ENCODE measurements at regions not wholly inside any gene's neighbourhood (a gene's known extent, or its start where the extent isn't known, plus 50 kb on each side); places are given as distances from the start of the nearest gene placed in this dataset.
"Not testable (repeated sequence)": the region's sequence is repeated elsewhere in the genome, so short reads cannot be mapped to it uniquely, and the experiment has no call there.

DNA sequence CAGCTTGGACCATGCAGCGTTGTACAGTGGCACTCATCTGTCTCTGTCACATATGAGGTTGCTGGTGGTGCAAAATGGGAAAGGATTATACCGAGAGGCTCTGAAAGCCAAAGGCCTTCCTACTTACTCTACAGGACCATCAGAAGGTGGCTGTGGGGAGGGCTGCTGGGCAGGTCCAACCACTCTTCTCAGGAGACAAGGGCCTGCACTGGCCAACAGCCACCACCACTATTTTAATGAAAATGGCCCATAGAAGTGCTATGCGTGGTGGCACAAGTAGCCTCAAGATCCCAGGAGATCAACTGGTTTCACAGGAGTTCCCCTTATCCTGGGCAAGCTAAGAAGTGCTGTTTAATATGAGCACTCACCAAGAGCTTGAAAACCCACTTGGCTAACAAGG is 52.3 kb downstream of the MRPL57 start:
- DNase-seq (ENCODE audit: low read depth), result no peak

- no peak for DNase-seq (ENCODE audit: low read depth)
These were observed 53.0 kb downstream of the MRPL57 start for GRCh38 chr13:21229241-21230024.

GRCh38 chr13:21230516-21230915 is 54.1 kb downstream of the MRPL57 start:
- DNase-seq (ENCODE audit: low read depth), result no peak

DNA sequence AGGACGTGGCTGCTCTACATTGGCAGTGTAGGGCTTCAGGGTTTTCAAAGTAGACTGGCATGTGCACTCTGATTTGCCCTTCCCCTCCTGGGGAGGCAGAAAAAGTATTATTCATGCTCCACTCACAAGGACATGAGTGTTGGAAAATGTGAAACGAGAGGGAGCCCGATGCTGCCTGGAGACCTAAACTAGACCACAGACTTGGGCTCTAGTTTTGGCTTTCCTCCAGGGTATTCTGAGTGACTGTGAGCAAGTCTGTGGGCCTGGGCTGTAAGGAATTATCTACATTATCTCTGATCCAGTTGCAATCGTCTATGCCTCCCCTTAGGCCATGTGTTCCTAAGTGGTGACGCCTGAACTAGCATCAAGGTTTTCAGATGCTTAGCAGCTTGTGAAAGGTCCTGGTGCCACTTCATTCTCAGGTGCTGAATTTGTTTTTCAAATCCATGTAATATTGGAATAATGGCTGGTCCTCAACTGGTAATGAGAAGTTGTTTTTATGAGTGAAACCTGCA is 55.0 kb downstream of the MRPL57 start:
- DNase-seq (ENCODE audit: low read depth), result no peak

DNA sequence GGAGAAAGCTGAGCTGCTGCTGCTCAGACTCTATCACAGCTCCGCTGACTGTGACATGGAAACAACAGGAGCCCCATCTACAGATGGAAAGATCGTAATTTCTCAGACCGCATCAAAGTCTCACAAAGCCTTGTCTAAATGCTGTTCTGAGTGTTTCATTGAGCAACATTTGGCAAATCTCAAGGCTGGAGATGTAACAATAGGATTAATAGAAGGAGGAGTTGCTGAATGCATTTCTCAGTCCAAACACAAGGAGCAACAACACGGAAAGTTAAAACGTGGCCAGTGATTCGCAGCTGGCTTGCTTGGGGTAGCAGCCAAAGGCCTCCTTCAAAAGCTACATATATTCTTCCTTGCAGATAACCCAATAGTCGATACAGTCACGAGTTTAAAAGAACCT is 55.7 kb downstream of the MRPL57 start:
- DNase-seq (ENCODE audit: low read depth), result no peak

DNA sequence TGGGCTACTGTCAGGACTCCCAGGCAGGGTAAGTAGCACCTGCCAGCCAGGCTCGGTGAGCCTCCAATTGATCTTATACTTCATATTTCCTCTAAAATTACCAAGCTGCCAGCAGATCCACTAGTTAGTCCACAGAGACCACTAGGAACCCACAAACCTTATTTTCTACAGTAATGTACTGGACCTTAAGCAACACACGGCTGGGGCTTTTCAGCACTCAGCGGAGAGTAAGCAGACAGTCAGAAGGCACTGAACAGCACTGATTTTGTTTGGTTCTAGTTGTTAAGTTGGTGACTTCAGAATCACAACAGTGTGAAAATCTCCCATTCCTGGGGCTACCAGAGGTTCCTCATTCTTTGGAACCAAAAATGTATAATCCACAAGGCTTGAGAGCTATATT is 56.1 kb downstream of the MRPL57 start:
- no peak for DNase-seq (ENCODE audit: low read depth)

GRCh38 chr13:21233086-21233485 is 56.6 kb downstream of the MRPL57 start:
- DNase-seq (ENCODE audit: low read depth), result no peak

GRCh38 chr13:21234526-21234925 is 58.1 kb downstream of the MRPL57 start:
- DNase-seq (ENCODE audit: low read depth), result no peak

GRCh38 chr13:21235174-21235573 is 58.7 kb downstream of the MRPL57 start:
- no peak for DNase-seq (ENCODE audit: low read depth)

GRCh38 chr13:21237081-21237480 is 60.6 kb downstream of the MRPL57 start:
- DNase-seq (ENCODE audit: low read depth), result no peak

DNA sequence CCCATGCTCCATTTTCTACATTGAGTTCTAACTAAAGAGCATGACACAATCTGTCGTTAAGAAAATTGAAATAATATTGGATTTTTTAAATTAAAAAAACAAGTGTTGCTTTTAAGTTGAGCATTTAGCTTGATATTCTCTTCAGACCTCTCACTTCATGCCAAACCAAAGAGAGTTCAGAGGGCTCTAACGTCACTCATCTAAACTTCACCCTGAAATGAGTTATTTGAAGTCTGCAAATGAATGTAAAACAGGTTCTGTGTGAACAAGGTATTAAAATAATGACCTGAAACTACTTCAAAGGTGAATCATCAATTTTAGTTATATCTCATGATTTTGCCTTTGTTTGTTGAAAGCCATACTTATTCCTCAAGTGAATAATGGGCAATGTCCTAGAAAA is 61.8 kb downstream of the MRPL57 start:
- no peak for DNase-seq (ENCODE audit: low read depth)

DNA sequence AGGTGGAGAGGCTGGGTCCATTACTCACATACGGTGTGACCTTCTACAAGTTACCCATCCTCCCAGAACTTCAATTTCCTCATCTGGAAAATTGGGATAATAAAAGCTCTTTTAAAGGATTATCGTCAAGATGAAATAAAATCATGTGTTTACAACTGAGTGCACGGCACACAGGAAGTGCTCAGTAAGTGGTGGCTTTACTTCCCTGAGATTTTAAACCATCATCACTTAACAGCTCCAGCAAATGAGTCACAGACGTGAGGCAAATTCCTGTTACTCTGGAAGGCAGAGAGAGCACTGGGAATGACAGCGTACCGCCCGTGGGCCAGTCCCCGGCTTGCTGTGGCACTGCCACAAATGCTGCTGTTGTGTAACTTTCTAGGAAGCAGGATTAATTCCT is 64.1 kb downstream of the MRPL57 start:
- DNase-seq (ENCODE audit: low read depth), result no peak

DNA sequence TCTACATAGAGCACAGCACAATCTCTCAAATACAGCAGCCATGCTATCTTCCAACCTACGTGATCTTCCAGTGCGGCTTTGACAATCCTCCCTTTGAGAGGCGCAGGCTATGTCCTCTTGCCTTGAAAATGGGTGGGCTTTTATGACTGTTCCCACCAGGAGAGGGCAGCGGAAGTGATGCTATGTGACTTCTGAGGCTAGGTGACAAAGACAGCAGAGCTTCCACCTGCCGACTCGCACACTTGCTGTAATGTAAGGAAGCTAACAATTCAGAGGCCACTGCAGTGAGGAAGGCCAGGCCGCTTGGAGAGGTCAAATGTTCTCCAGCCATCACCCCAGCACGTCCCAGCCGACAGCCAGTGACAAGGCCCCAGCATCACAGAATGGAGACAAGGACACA is 65.8 kb downstream of the MRPL57 start:
- DNase-seq (ENCODE audit: low read depth), result no peak

DNA sequence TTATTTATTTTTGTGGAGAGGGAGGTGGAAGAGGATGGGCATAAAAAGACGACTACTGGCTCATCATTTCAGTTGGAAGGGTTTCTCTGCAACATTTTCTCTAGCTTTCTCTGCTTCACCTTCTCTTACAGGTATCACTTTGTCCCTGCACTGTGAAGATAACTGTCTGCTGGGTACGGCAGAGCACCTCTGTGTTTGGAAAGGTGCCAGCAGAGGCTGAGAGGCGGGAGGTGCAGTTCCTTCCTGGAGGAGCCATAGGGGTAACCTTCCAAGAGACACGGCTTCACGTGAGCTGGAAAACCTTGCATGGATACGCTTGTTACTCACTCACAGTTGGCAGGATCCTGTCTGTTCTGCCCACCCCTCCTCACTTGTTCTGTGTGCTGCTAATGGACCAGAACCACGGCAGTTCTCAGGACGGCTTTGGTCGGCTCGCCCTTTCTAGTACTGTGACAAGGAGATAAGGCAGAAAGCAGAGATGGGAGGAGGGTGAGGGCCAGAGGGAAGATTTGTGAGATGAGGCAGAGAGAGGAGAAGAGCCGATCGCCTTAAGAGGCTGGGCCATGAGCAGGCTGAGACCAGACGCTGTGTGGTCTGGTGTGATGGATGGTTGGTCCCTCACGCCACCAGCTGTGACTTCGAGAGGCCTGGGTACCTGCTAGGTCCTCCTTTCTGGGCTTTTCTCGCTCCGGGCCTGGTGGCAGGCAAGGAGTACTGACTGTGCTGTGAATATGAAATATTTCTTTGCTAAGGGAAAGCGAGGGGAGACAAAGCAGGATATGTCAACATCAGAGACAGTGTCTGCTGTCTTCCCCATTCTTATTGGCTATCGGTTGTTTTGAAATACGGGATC is 66.8 kb downstream of the MRPL57 start:
- DNase-seq (ENCODE audit: low read depth), result no peak

DNA sequence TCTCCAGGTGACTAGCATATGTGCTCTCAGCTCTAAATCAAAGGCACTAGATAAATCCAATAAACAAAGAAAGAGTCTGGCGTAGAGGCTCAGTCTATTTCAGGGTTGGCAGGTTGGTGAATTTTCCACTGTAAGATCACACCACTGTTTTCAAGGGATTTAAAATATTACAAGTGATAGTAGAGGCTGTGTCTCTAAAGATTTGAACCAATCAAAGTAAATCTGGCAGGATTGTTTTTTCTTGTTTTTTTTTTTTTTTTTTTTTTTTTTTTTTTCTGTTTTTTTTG is 67.4 kb downstream of the MRPL57 start:
- DNase-seq (ENCODE audit: low read depth), result not testable (repeated sequence)

DNA sequence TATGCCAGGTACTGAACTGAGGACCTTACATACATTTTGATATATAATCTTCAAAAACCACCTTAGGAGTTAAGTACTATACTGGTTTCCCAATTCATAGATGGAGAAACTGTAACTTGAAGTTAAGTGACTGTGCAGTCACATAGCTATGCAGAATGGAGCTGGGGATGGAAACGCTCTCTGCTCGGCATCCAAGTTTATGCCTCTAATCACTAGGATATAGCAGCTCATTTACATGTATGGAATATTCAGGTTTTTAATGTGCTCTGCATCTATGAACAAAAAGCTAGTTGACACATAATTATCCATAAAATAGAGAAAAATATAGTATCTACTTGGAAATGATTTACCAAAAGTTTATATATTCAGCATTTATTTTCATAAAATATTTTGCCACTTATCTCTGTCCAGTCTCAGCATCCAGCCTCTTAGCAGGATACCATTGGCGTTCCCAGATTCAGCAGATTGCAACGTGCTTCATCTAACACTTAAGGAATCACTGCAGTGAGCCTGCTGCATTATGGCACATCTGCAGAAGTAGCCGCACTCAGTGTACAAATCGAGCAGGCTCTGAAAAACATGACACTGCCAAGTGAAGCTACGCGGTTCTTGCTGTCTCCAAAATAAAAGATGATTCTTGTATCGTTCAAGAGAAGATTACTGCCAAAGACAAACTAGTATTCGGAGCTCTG is 70.4 kb downstream of the MRPL57 start:
- DNase-seq (ENCODE audit: low read depth), result no peak

GRCh38 chr13:21256351-21256761 is 79.9 kb downstream of the MRPL57 start:
- no peak for DNase-seq (ENCODE audit: low read depth)

DNA sequence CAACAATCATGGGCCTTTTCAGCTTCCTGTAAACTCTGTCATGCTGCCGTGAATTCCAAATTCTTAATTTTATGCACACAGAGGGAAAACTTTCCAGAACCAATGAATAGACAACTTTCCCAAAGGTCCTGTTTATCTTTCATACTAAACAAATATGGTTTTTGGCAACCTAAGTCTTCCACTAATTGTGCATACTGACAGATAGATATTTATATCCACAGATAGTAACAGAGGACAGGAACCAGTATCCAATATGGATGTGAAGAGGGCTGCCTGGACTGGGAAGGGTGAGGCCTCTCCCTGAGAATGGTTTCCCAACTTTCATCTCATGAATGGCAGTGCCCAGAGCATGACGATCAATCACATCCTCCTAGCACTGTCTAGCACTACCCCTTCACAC is 80.4 kb downstream of the MRPL57 start:
- no peak for DNase-seq (ENCODE audit: low read depth)

DNA sequence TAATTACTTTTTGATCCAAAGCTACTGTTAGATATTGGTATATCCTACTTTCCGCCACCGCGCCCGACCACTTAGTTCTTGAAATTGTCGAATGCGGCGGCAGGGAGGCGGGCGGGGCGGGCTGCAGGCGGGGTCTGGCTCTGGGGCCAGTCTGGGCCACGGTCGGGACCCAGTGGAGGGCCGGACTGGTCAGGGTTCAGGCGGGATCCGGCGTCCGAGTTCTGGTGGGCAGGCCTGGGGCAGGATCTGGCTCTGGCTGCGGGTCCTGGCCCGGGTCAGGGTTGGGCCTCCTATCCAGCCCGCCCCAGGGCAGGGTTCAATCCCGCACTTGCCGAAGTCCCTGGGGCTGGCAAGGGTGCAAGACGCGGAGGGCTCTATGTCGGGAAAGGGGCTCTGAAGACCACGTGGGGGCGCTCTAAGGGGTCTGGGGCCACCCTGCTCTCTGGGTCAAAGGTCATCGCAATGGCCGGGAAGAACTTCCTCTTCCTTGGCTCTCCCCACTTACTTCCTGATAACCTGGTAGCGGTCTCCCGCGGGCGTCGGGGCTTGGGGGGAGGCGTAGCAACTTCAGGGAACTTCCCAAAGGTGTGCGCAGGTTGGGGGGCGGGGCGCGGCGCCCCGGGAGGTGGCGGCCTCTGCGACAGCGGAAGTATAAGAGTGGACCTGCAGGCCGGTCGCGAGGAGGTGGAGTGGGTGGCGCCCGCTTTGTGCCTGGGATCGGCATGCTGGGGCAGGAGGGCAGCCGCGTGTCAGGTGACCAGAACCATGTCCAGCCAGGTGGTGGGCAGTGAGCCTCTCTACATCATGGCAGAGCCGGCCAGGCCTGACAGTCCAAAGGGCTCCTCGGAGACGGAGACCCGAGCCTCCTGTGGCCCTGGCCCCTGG is 83.4 kb downstream of the MRPL57 start:
- no peak for DNase-seq (ENCODE audit: low read depth)

DNA sequence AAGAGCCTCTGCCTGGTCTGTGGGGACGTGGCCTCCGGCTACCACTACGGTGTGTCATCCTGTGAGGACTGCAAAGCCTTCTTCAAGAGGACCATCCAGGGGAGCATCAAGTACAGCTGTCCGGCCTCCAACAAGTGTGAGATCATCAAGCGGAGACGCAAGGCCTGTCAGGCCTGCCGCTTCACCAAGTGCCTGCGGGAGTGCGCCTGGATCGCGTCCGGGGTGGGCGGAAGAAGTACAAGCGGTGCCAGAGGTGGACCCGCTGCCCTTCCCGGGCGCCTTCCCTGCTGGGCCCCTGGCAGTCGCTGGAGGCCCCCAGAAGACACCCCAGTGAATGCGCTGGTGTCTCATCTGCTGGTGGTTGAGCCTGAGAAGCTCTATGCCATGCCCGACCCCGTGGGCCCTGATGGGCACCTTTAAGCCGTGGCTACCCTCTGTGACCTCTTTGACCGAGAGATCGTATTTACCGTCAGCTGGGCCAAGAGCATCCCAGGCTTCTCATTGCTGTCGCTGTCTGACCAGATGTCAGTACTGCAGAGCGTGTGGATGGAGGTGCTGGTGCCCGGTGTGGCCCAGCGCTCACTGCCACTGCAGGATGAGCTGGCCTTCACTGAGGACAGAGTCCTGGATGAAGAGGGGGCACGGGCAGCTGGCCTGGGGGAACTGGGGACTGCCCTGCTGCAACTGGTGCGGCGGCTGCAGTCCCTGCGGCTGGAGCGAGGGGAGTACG is 84.3 kb downstream of the MRPL57 start:
- not testable (repeated sequence) for DNase-seq (ENCODE audit: low read depth)

Measured in stimulated activated CD8-positive, alpha-beta memory T cell treated with anti-CD3 and anti-CD28 coated beads, Interleukin-15, amount 100 ng/mL, for 24 hours (primary cell).